Glutamatergic neuron (in vitro differentiated cells): ENCODE measurements at regions not wholly inside any gene's neighbourhood (a gene's known extent, or its start where the extent isn't known, plus 50 kb on each side); places are given as distances from the start of the nearest gene placed in this dataset.

Experiments
- DNase-seq: peaks from one replicate; pipeline ENCODE4 v3.0.0; 2022
- H3K27ac Mint-ChIP-seq: one replicate; pipeline ENCODE4 v1.8.0; 2020; ENCODE audit warnings: mild to moderate bottlenecking, mixed read lengths, inconsistent platforms; ENCODE audit not compliant: unreplicated experiment
- H3K27me3 Mint-ChIP-seq: one replicate; pipeline ENCODE4 v1.8.0; 2020; ENCODE audit warnings: mild to moderate bottlenecking, moderate library complexity, mixed read lengths, inconsistent platforms; ENCODE audit not compliant: unreplicated experiment
- H3K36me3 Mint-ChIP-seq: one replicate; pipeline ENCODE4 v1.8.0; 2020; ENCODE audit warnings: mild to moderate bottlenecking, mixed read lengths, inconsistent platforms; ENCODE audit not compliant: unreplicated experiment
- H3K4me1 Mint-ChIP-seq: one replicate; pipeline ENCODE4 v1.8.0; 2020; ENCODE audit warnings: mild to moderate bottlenecking, low read depth, mixed read lengths, inconsistent platforms; ENCODE audit not compliant: unreplicated experiment
- H3K4me3 Mint-ChIP-seq: one replicate; pipeline ENCODE4 v1.8.0; 2020; ENCODE audit warnings: mild to moderate bottlenecking, mixed read lengths, inconsistent platforms; ENCODE audit not compliant: unreplicated experiment
- H3K9me3 Mint-ChIP-seq: one replicate; pipeline ENCODE4 v1.8.0; 2020; ENCODE audit warnings: mild to moderate bottlenecking, moderate library complexity, mixed read lengths, inconsistent platforms; ENCODE audit not compliant: unreplicated experiment
- TF ChIP-seq, protein P1 (sequence below): fragments of 200-600 bp; sonication (generic); IDR thresholded peaks from one replicate; pipeline ENCODE4 v1.5.0; 2021; ENCODE audit not compliant: partially characterized antibody, unreplicated experiment

DNA sequence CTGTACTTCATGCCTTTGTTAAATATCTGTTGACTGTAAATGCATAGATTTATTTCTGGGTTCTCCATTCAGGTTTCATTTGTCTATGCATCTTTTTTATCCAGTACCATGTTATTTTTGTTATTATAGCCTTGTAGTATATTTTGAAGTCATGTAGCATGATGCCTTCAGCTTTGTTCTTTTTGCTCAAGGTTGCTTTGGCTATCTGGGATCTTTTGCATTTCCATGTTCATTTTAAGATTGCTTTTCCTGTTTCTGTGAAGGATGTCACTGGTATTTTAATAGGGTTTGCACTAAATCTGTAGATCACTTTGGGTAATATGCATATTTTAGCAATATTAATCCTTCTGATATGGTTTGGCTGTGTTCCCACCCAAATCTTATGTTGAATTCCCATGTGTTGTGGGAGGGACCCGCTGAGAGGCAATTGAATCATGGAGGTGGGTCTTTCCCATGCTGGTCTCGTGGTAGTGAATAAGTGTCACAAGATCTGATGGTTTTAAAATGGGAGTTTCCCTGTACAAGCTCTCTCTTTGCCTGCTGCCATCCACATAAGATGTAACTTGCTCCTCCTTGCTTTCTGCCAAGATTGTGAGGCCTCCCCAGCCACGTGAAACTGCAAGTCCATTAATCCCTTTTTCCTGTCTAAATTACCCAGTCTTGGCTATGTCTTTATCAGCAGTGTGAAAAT is 302.8 kb upstream of the SEMA3C start:
- H3K4me1 Mint-ChIP-seq: no peaks in the 10 kb centered on the region
- no peak for DNase-seq
- TF ChIP-seq, protein P1, sequence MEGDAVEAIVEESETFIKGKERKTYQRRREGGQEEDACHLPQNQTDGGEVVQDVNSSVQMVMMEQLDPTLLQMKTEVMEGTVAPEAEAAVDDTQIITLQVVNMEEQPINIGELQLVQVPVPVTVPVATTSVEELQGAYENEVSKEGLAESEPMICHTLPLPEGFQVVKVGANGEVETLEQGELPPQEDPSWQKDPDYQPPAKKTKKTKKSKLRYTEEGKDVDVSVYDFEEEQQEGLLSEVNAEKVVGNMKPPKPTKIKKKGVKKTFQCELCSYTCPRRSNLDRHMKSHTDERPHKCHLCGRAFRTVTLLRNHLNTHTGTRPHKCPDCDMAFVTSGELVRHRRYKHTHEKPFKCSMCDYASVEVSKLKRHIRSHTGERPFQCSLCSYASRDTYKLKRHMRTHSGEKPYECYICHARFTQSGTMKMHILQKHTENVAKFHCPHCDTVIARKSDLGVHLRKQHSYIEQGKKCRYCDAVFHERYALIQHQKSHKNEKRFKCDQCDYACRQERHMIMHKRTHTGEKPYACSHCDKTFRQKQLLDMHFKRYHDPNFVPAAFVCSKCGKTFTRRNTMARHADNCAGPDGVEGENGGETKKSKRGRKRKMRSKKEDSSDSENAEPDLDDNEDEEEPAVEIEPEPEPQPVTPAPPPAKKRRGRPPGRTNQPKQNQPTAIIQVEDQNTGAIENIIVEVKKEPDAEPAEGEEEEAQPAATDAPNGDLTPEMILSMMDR: no peak
- no peak overlapping the region for H3K4me3 Mint-ChIP-seq
- peaks cover 16% of the 10 kb centered on the region for H3K36me3 Mint-ChIP-seq
- no peaks in the 10 kb centered on the region for H3K27me3 Mint-ChIP-seq
- H3K27ac Mint-ChIP-seq: no peak overlapping the region
- peaks cover 6% of the 10 kb centered on the region for H3K9me3 Mint-ChIP-seq

DNA sequence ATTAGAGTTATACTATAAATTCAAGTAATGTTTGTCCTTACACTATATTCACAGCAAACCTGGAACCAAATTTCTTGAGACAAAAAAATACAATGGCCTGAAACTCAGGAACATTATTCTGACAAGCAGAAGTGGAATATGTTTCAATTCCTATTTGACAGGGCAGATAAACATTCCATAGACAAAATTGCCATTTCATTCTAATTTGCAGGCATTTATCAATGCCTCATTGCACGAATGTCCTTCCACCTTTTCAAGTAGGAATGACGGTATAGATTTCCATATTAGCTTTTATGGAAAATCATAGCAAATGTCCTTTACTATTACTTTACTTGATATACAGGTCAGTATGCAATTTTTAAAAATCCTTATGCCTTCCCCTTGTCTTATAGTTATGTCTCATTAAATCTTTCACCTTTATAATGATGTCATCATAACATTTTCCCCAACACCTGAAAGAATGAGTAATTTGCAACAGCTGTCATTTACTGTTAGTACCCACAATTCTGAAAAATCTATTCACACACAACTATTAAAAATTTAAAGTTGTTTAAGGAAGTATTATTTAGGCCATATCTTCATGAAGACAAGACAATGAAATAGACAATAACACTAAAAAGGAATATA is 299.7 kb upstream of the SEMA3C start:
- DNase-seq: no peak
- TF ChIP-seq, protein P1: no peak
- peaks cover 8% of the 10 kb centered on the region for H3K36me3 Mint-ChIP-seq
- no peak overlapping the region for H3K4me3 Mint-ChIP-seq
- H3K9me3 Mint-ChIP-seq: peaks cover 2% of the 10 kb centered on the region
- H3K4me1 Mint-ChIP-seq: no peaks in the 10 kb centered on the region
- H3K27ac Mint-ChIP-seq: no peak overlapping the region
- H3K27me3 Mint-ChIP-seq: no peaks in the 10 kb centered on the region

DNA sequence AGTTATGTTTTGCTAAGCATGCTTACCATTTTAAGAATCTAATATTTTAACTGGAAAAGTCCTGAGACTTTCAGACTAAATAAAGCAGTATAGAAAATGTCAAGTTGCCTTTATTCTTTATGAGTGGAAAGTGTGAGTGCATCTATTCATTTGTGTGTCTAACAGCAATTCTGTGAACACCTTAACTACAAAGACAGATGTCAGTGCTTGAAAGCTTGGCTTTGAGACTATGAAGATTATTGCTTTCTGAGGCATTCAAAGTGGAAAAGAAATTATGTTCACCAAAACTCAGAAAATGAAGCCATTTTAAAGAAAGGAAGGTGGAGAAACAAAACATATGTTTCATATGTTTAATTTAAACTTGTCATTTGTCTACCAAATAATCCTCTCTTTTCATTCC is 294.5 kb upstream of the SEMA3C start:
- DNase-seq: no peak
- Mint-ChIP-seq H3K9me3 (no peaks in the 10 kb centered on the region), H3K27me3 (no peaks in the 10 kb centered on the region), H3K4me3 (no peak overlapping the region), H3K36me3 (no peaks in the 10 kb centered on the region), H3K4me1 (no peaks in the 10 kb centered on the region), H3K27ac (no peak overlapping the region)
- TF ChIP-seq, protein P1: no peak

DNA sequence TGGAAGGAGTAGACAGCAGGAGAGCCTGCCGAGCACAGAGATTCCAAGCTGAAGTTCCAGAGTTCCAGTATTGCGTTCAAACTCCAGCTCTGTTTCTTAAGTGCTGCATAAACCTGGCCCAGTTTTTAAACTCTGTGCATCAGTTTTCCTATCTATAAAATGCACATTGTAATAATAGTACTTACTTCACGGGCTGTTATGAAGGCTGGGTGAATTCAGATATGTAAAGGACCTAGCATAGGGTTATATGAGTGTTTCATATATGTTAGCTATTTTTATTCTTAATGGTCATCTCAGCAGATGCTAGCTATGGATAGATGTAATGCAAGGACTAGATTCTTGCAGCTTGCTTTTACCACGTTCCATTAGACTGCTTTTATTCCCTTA is 293.1 kb upstream of the SEMA3C start:
- no peaks in the 10 kb centered on the region for H3K9me3 Mint-ChIP-seq
- no peaks in the 10 kb centered on the region for H3K36me3 Mint-ChIP-seq
- no peaks in the 10 kb centered on the region for H3K27me3 Mint-ChIP-seq
- TF ChIP-seq, protein P1: no peak
- no peaks in the 10 kb centered on the region for H3K4me1 Mint-ChIP-seq
- no peak overlapping the region for H3K27ac Mint-ChIP-seq
- H3K4me3 Mint-ChIP-seq: no peak overlapping the region
- no peak for DNase-seq

DNA sequence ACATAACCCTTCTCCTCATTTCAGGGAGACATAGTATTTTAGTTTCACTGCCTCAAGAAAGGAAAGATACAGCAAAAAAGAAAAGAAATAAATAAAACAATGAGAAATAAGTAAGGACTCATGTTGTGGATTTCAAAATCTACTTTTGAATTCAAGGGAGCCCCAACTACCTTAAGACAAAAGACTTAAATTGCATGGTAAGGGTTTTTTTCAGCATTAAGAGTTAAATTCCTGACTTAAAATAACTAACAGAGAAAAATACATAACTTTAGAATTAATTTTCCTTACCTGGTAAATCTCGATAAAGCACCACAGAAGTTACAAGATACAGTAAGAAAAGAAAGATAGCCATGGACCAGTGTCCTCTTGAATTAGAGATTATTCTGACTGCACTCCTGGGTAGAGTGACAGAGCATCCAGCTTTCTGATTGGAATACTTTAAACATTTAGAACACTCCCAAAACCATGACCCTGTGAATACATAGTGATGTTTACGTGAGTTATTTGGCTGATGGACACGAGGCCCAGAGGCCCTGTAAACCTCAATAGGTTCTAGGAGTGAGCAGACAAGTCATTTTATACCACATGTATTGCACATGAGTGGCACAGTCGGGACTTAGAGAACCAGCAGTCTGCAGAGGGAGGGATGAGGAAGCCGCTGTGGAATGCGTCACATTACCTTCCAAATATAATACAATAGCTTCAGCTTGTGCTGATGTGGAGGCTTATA is 292.5 kb upstream of the SEMA3C start:
- Mint-ChIP-seq H3K27ac (no peak overlapping the region), H3K27me3 (no peaks in the 10 kb centered on the region), H3K4me3 (no peak overlapping the region), H3K4me1 (no peaks in the 10 kb centered on the region), H3K36me3 (no peaks in the 10 kb centered on the region), H3K9me3 (no peaks in the 10 kb centered on the region)
- TF ChIP-seq, protein P1: no peak
- no peak for DNase-seq
